GM18870 (cell line): ENCODE measurements at regions not wholly inside any gene's neighbourhood (a gene's known extent, or its start where the extent isn't known, plus 50 kb on each side); places are given as distances from the start of the nearest gene placed in this dataset.
A peak's percentile ranks its signal among the peaks of the same experiment; 100 is the strongest.

ENCODE experiments used
- ATAC-seq: cut with Tn5 transposase; IDR thresholded peaks from one replicate; pipeline ENCODE4 v1.9.1; 2021; ENCODE audit warnings: moderate library complexity; ENCODE audit not compliant: unreplicated experiment

- no peak for ATAC-seq
Observed at GRCh38 chr9:107064378-107064777, 201.4 kb downstream of the ZNF462 start.

- ATAC-seq, result no peak
Observed at GRCh38 chr9:107065549-107065948, 202.6 kb downstream of the ZNF462 start.

GRCh38 chr9:107067739-107068416 lies 204.9 kb downstream of the ZNF462 start:
- ATAC-seq, result no peak

GRCh38 chr9:107068581-107068980 lies 205.6 kb downstream of the ZNF462 start:
- ATAC-seq, result no peak

GRCh38 chr9:107070586-107070985 lies 207.6 kb downstream of the ZNF462 start:
- no peak for ATAC-seq

- no peak for ATAC-seq
Observed at GRCh38 chr9:107078061-107078460, 205.0 kb upstream of the RAD23B start.

GRCh38 chr9:107079589-107079988 lies 203.5 kb upstream of the RAD23B start:
- ATAC-seq, result no peak

- ATAC-seq, result no peak
Observed at GRCh38 chr9:107080130-107080529, 202.9 kb upstream of the RAD23B start.

- ATAC-seq, result no peak
Observed at GRCh38 chr9:107086460-107086859, 196.6 kb upstream of the RAD23B start.

GRCh38 chr9:107087222-107087621 lies 195.9 kb upstream of the RAD23B start:
- ATAC-seq, result no peak

- no peak for ATAC-seq
Observed at GRCh38 chr9:107090218-107090617, 192.9 kb upstream of the RAD23B start.

GRCh38 chr9:107093365-107094060 lies 189.6 kb upstream of the RAD23B start:
- ATAC-seq, result no peak

GRCh38 chr9:107094370-107094769 lies 188.7 kb upstream of the RAD23B start:
- ATAC-seq, result no peak

GRCh38 chr9:107100591-107100990 lies 182.5 kb upstream of the RAD23B start:
- ATAC-seq, result no peak

GRCh38 chr9:107102011-107102410 lies 181.1 kb upstream of the RAD23B start:
- no peak for ATAC-seq

GRCh38 chr9:107103621-107104020 lies 179.5 kb upstream of the RAD23B start:
- no peak for ATAC-seq

GRCh38 chr9:107105784-107106183 lies 177.3 kb upstream of the RAD23B start:
- ATAC-seq, result no peak

GRCh38 chr9:107106416-107106815 lies 176.7 kb upstream of the RAD23B start:
- no peak for ATAC-seq

GRCh38 chr9:107108342-107109130 lies 174.5 kb upstream of the RAD23B start:
- ATAC-seq, result no peak

GRCh38 chr9:107109324-107109723 lies 173.8 kb upstream of the RAD23B start:
- no peak for ATAC-seq

- no peak for ATAC-seq
Observed at GRCh38 chr9:107110153-107110552, 172.9 kb upstream of the RAD23B start.

- ATAC-seq, result peak; percentile 85
Observed at GRCh38 chr9:107112707-107113243, 170.3 kb upstream of the RAD23B start.
